ENCODE measurements at regions not wholly inside any gene's neighbourhood (a gene's known extent, or its start where the extent isn't known, plus 50 kb on each side); places are given as distances from the start of the nearest gene placed in this dataset.
A peak's percentile ranks its signal among the peaks of the same experiment; 100 is the strongest.
"Not testable (repeated sequence)": the region's sequence is repeated elsewhere in the genome, so short reads cannot be mapped to it uniquely, and the experiment has no call there.

- no peak for DNase-seq
- in situ Hi-C loops (cut with HindIII; ENCODE audit: low pct_ligation_motif_present, low pct_unique_long_range_greater_than_20kb, low sequenced_read_pairs): no loop called here
These were observed 285.4 kb upstream of the BOD1L1 start for GRCh38 chr4:13912966-13913365.

- in situ Hi-C loops (cut with HindIII; ENCODE audit: low pct_ligation_motif_present, low pct_unique_long_range_greater_than_20kb, low sequenced_read_pairs): no loop called here
- peak; percentile 40 for DNase-seq
These were observed 289.5 kb upstream of the BOD1L1 start for GRCh38 chr4:13917015-13917414.

- peak; percentile 68 for DNase-seq
- in situ Hi-C loops (cut with HindIII; ENCODE audit: low pct_ligation_motif_present, low pct_unique_long_range_greater_than_20kb, low sequenced_read_pairs): no loop called here
These were observed 290.6 kb upstream of the BOD1L1 start for GRCh38 chr4:13918110-13918509.

GRCh38 chr4:13918991-13919441 lies 291.5 kb upstream of the BOD1L1 start:
- in situ Hi-C loops (cut with HindIII; ENCODE audit: low pct_ligation_motif_present, low pct_unique_long_range_greater_than_20kb, low sequenced_read_pairs): no loop called here

GRCh38 chr4:13920111-13920875 lies 292.8 kb upstream of the BOD1L1 start:
- DNase-seq: no peak
- in situ Hi-C loops (cut with HindIII; ENCODE audit: low pct_ligation_motif_present, low pct_unique_long_range_greater_than_20kb, low sequenced_read_pairs): no loop called here

More at GRCh38 chr4:13918991-13919441, 291.5 kb upstream of the BOD1L1 start:
- no peak for DNase-seq

GRCh38 chr4:13920901-13921300 lies 293.4 kb upstream of the BOD1L1 start:
- in situ Hi-C loops (cut with HindIII; ENCODE audit: low pct_ligation_motif_present, low pct_unique_long_range_greater_than_20kb, low sequenced_read_pairs): no loop called here
- DNase-seq: peak; percentile 95

GRCh38 chr4:13921805-13922204 lies 294.3 kb upstream of the BOD1L1 start:
- in situ Hi-C loops (cut with HindIII; ENCODE audit: low pct_ligation_motif_present, low pct_unique_long_range_greater_than_20kb, low sequenced_read_pairs): no loop called here

GRCh38 chr4:13922459-13922858 lies 294.9 kb upstream of the BOD1L1 start:
- in situ Hi-C loops (cut with HindIII; ENCODE audit: low pct_ligation_motif_present, low pct_unique_long_range_greater_than_20kb, low sequenced_read_pairs): no loop called here

More at GRCh38 chr4:13921805-13922204, 294.3 kb upstream of the BOD1L1 start:
- no peak for DNase-seq

GRCh38 chr4:13922873-13923645 lies 295.5 kb upstream of the BOD1L1 start:
- in situ Hi-C loops (cut with HindIII; ENCODE audit: low pct_ligation_motif_present, low pct_unique_long_range_greater_than_20kb, low sequenced_read_pairs): no loop called here
- DNase-seq: no peak

More at GRCh38 chr4:13922459-13922858, 294.9 kb upstream of the BOD1L1 start:
- no peak for DNase-seq

- DNase-seq; in situ Hi-C loops (cut with HindIII; ENCODE audit: low pct_ligation_motif_present, low pct_unique_long_range_greater_than_20kb, low sequenced_read_pairs): not testable (repeated sequence)
These were observed 297.4 kb upstream of the BOD1L1 start for GRCh38 chr4:13924900-13925299.

GRCh38 chr4:13928214-13928613 lies 300.7 kb upstream of the BOD1L1 start:
- in situ Hi-C loops (cut with HindIII; ENCODE audit: low pct_ligation_motif_present, low pct_unique_long_range_greater_than_20kb, low sequenced_read_pairs): no loop called here
- no peak for DNase-seq

- in situ Hi-C loops (cut with HindIII; ENCODE audit: low pct_ligation_motif_present, low pct_unique_long_range_greater_than_20kb, low sequenced_read_pairs): no loop called here
- DNase-seq: no peak
These were observed 302.6 kb upstream of the BOD1L1 start for GRCh38 chr4:13930155-13930554.

- in situ Hi-C loops (cut with HindIII; ENCODE audit: low pct_ligation_motif_present, low pct_unique_long_range_greater_than_20kb, low sequenced_read_pairs): no loop called here
- no peak for DNase-seq
These were observed 305.7 kb upstream of the BOD1L1 start for GRCh38 chr4:13933191-13933590.

GRCh38 chr4:13938299-13938698 lies 310.8 kb upstream of the BOD1L1 start:
- in situ Hi-C loops (cut with HindIII; ENCODE audit: low pct_ligation_motif_present, low pct_unique_long_range_greater_than_20kb, low sequenced_read_pairs): no loop called here
- DNase-seq: no peak

- DNase-seq: no peak
- in situ Hi-C loops (cut with HindIII; ENCODE audit: low pct_ligation_motif_present, low pct_unique_long_range_greater_than_20kb, low sequenced_read_pairs): no loop called here
These were observed 313.4 kb upstream of the BOD1L1 start for GRCh38 chr4:13940921-13941320.

- DNase-seq: no peak
- in situ Hi-C loops (cut with HindIII; ENCODE audit: low pct_ligation_motif_present, low pct_unique_long_range_greater_than_20kb, low sequenced_read_pairs): no loop called here
These were observed 315.5 kb upstream of the BOD1L1 start for GRCh38 chr4:13942977-13943376.

- in situ Hi-C loops (cut with HindIII; ENCODE audit: low pct_ligation_motif_present, low pct_unique_long_range_greater_than_20kb, low sequenced_read_pairs): no loop called here
- DNase-seq: no peak
These were observed 316.6 kb upstream of the BOD1L1 start for GRCh38 chr4:13944095-13944511.

GRCh38 chr4:13947921-13948320 lies 320.4 kb upstream of the BOD1L1 start:
- in situ Hi-C loops (cut with HindIII; ENCODE audit: low pct_ligation_motif_present, low pct_unique_long_range_greater_than_20kb, low sequenced_read_pairs): no loop called here
- DNase-seq: no peak

GRCh38 chr4:13950491-13950890 lies 323.0 kb upstream of the BOD1L1 start:
- no peak for DNase-seq
- in situ Hi-C loops (cut with HindIII; ENCODE audit: low pct_ligation_motif_present, low pct_unique_long_range_greater_than_20kb, low sequenced_read_pairs): no loop called here

GRCh38 chr4:13953083-13953482 lies 325.6 kb upstream of the BOD1L1 start:
- DNase-seq: no peak
- in situ Hi-C loops (cut with HindIII; ENCODE audit: low pct_ligation_motif_present, low pct_unique_long_range_greater_than_20kb, low sequenced_read_pairs): no loop called here

Measured in ACHN (cell line).